GM20000 (cell line): ENCODE measurements at regions not wholly inside any gene's neighbourhood (a gene's known extent, or its start where the extent isn't known, plus 50 kb on each side); places are given as distances from the start of the nearest gene placed in this dataset.

Experiments
- DNase-seq: peaks from one replicate; pipeline ENCODE4 v3.0.0; 2012; ENCODE audit warnings: low spot score
- CTCF ChIP-seq: IDR thresholded peaks from 2 replicates; pipeline ENCODE4 v1.5.1; 2012; ENCODE audit warnings: mild to moderate bottlenecking, control low read depth; ENCODE audit errors: extremely low read depth, missing control alignments

DNA sequence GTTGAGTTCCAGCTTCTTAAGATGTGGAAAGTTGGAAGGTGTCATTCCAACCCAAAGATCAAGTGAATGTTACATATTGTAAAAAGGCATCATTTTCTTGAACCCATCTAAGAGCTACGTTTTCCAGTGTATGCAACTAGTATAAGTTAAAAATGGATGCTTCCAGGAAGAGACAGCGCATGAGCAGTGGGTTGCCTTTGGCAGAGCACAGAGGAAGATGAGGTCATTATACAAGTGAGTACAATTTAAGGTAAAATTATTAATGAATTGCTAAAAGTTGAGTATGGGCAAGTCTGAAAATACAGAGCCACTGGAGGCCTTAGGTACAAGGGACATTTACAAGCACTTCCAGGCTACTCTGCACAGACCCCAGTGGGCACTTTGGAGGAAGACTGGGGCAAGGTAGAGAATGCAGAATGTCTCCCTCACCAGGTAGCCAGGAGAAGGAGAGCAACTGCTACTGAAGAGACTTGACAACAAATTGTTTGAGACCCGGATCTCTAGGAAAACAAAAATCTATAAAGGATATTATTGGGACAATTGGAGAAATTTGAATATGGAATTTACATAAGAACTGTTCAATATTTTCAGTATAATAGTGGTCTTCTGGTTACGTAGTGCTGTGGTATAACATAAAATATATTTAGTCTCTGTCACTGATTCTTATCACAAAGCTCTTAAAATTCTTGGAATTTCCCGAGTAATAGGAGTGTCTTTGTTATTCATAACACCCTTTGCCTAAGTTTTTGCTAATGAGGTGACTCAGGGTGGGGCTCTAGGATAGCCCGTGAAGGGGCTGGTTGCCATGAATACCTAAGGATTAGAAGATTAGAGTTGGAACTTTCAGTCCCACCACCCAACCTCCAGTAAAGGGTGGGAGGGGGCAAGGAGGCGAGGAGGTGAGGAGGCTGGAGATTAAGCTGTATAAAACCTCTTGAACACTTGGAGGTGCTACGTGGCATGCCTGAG lies 129.9 kb upstream of the FER start:
- DNase-seq, result no peak
- no peak for TF ChIP-seq CTCF

GRCh38 chr5:108615216-108615615 lies 132.5 kb upstream of the FER start:
- no peak for TF ChIP-seq CTCF
- DNase-seq, result no peak

DNA sequence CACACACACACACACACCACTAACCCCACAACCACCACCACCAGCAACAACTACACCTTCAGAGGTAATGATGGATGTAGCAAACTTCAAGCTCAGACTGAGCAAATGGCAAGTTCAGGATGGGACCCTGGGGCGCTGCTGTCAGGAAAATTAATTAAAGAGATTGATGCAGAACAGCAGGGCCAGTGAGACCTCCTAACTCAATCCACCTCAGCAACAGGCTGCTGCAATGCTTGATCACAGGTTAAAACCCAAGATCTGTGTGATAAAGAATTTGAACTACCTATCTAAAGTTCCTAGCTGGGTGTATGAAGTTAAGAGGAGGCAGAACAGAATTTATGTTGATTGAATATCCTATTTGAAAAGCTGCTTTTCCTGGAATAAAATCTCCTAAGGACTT lies 140.3 kb upstream of the FER start:
- no peak for DNase-seq
- no peak for TF ChIP-seq CTCF

GRCh38 chr5:108606185-108606584 lies 141.5 kb upstream of the FER start:
- DNase-seq, result no peak

GRCh38 chr5:108602830-108603229 lies 144.9 kb upstream of the FER start:
- DNase-seq, result no peak
- no peak for TF ChIP-seq CTCF

More at GRCh38 chr5:108606185-108606584, 141.5 kb upstream of the FER start:
- no peak for TF ChIP-seq CTCF

DNA sequence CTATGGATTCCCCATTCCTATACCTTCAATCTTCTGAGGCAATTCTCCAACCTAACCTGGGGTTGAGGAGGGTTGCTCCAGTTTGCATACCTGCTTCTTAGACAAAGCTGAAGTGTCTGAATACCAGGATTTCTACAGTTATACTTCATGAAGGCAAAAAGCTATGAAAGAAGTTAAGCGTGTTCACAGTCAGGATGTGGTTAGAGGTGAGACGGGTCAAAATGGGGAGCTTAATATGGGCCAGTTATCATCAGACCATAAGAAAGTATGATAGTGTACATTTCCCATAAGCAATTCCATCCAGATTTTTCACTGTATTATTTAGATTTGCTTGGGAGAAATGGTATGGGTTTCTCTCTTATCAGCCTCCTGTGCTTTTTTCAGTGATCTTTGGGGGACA lies 156.9 kb upstream of the FER start:
- no peak for DNase-seq
- no peak for TF ChIP-seq CTCF

DNA sequence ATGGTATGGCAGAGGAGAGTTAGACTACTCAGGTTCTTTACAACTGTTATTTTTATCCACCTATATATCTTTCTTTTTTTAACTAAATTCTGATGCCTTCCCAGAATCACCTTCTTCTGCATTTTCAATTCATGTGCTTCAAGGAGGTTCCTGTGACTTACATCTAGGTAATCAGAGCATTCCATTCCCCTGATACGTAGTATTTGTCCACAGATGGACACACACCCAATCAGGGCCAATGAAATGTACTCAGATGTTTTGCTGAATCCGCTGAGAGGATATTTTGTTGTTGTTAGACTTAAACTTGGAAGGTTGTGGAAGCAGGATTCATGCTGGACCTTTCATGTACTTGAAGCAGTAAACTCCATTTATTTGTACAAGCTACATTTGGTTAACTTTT lies 159.4 kb upstream of the FER start:
- no peak for TF ChIP-seq CTCF
- no peak for DNase-seq
